Colonic mucosa (tissue), 4 donors: ENCODE measurements at regions not wholly inside any gene's neighbourhood (a gene's known extent, or its start where the extent isn't known, plus 50 kb on each side); places are given as distances from the start of the nearest gene placed in this dataset.
"Not testable (repeated sequence)": the region's sequence is repeated elsewhere in the genome, so short reads cannot be mapped to it uniquely, and the experiment has no call there.

Source experiments
- DNase-seq: peaks from one replicate; pipeline ENCODE4 v3.0.0-alpha.2; 2020
- H3K27ac ChIP-seq: fragments of 200-600 bp; one replicate; pipeline ENCODE4 v1.8.0; 2021
- H3K27me3 ChIP-seq: fragments of 200-600 bp; one replicate; pipeline ENCODE4 v1.8.0; 2021
- H3K36me3 ChIP-seq: fragments of 200-600 bp; one replicate; pipeline ENCODE4 v1.8.0; 2021
- H3K4me1 ChIP-seq: fragments of 200-600 bp; one replicate; pipeline ENCODE4 v1.8.0; 2021; ENCODE audit warnings: mild to moderate bottlenecking
- H3K4me3 ChIP-seq: fragments of 200-600 bp; one replicate; pipeline ENCODE4 v1.8.0; 2021
- H3K9ac ChIP-seq, 2 donors: one replicate each; pipeline ENCODE4 v1.7.0; 2013; ENCODE audit warnings: control low read depth in 2 of 2, low read depth in 2 of 2, low read length in 2 of 2
- H3K9me3 ChIP-seq: fragments of 200-600 bp; one replicate; pipeline ENCODE4 v1.8.0; 2021
- CTCF ChIP-seq: fragments of 200-600 bp; IDR thresholded peaks from one replicate; pipeline ENCODE4 v1.8.0; 2022; ENCODE audit warnings: antibody characterized with exemption, mild to moderate bottlenecking
- intact Hi-C: fragments of 100-400 bp; cut with DNase I; formaldehyde crosslinking; loops from one replicate; pipeline ENCODE4 v1.14.1; 2022
- donor health status: healthy.
- donor health status: DM: no; HTN: no; CAD: no.
- donor health status: DM: no; HTN: no; CAD: no.

GRCh38 chr6:105867821-105868220, 218.3 kb upstream of the PRDM1 start:
- H3K9me3 ChIP-seq = no peaks in the 10 kb centered on the region
- intact Hi-C loops = no loop called here
- no peak for TF ChIP-seq CTCF

GRCh38 chr6:105867277-105867676, 218.9 kb upstream of the PRDM1 start:
- no peaks in the 10 kb centered on the region for H3K36me3 ChIP-seq
- H3K4me3 ChIP-seq = no peak overlapping the region
- intact Hi-C loops = no loop called here
- H3K9me3 ChIP-seq = no peaks in the 10 kb centered on the region
- no peaks in the 10 kb centered on the region for H3K4me1 ChIP-seq
- no peak overlapping the region for H3K27ac ChIP-seq
- H3K27me3 ChIP-seq = peaks cover 3% of the 10 kb centered on the region
- TF ChIP-seq CTCF = no peak
- H3K9ac ChIP-seq = no peak overlapping the region
- no peak for DNase-seq

More at GRCh38 chr6:105867821-105868220, 218.3 kb upstream of the PRDM1 start:
- Histone ChIP-seq H3K36me3 (no peaks in the 10 kb centered on the region), H3K9ac (no peak overlapping the region), H3K27me3 (peaks cover 3% of the 10 kb centered on the region), H3K27ac (no peak overlapping the region), H3K4me3 (no peak overlapping the region), H3K4me1 (no peaks in the 10 kb centered on the region)
- no peak for DNase-seq

DNA sequence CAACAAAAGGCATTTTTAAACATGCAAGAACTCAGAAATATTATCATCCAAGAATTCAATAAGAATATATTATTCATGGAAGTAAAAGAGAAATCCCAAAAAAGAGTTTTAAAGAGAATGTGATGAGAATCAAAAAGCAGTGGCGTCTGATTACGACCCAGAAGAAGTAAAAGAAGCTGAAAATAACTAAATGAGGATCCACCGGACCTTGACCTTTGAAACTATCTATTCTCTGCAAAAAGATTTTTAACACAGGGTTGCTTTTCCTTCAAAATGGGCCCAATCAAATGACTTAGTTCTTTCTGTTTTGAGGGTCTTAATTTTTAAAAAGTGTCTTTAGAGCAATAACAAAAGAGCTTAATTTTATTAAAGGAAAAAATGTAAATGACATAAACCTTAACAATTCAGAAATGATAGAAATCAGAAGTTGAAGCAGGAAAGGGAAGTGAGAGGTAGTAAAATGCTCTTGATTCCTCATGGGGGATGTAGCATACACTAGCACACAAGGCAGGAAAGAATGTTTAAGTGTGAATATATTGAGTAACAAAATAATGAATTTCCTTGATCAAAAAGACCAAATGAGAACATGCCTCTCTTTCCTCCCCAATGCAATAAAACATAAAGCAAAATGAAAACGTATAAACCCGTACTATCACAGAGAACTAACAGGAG, 223.1 kb upstream of the PRDM1 start:
- intact Hi-C loops = no loop called here
- H3K4me1 ChIP-seq = no peaks in the 10 kb centered on the region
- no peak for TF ChIP-seq CTCF
- no peak overlapping the region for H3K4me3 ChIP-seq
- no peak for DNase-seq
- no peaks in the 10 kb centered on the region for H3K27me3 ChIP-seq
- H3K36me3 ChIP-seq = no peaks in the 10 kb centered on the region
- H3K27ac ChIP-seq = no peak overlapping the region
- H3K9me3 ChIP-seq = no peaks in the 10 kb centered on the region
- no peak overlapping the region for H3K9ac ChIP-seq

DNA sequence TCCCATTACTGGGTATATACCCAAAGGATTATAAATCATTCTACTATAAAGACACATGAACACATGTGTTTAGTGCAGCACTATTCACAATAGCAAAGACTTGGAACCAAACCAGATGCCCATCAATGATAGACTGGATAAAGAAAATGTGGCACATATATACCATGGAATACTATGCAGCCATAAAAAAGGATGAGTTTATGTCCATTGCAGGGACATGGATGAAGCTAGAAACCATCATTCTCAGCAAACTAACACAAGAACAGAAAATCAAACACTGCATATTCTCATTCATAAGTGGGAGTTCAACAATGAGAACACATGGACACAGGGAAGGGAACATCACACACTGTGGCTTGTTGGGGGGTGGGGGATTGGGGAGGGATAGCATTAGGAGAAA, 225.2 kb upstream of the PRDM1 start:
- H3K4me1 ChIP-seq, H3K36me3 ChIP-seq, H3K4me3 ChIP-seq, intact Hi-C loops, H3K27me3 ChIP-seq, H3K27ac ChIP-seq, H3K9me3 ChIP-seq, H3K9ac ChIP-seq, DNase-seq: not testable (repeated sequence)

DNA sequence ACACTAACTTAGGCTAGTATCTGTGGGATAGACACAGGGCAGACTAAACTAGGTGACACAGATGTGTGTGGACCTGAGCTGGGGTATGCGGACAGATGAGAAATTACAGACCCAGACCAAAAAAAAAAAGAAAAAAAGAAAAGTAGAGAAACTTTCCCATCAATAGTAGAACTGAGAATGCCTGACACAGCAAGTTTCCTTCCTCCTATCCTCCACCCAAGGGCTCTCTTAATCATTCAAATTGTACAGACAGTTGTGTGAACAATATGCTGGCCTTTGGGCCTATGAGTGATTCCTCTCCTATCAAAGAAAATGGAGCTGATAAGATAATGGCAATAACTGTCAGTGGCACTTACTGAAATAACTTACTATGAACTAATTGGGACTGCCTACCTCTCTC, 226.7 kb upstream of the PRDM1 start:
- H3K4me3 ChIP-seq = no peak overlapping the region
- no peak for TF ChIP-seq CTCF
- intact Hi-C loops = no loop called here
- no peak for DNase-seq
- H3K9ac ChIP-seq = no peak overlapping the region
- H3K27me3 ChIP-seq = no peaks in the 10 kb centered on the region
- no peaks in the 10 kb centered on the region for H3K36me3 ChIP-seq
- H3K27ac ChIP-seq = no peak overlapping the region
- H3K4me1 ChIP-seq = no peaks in the 10 kb centered on the region
- no peaks in the 10 kb centered on the region for H3K9me3 ChIP-seq

DNA sequence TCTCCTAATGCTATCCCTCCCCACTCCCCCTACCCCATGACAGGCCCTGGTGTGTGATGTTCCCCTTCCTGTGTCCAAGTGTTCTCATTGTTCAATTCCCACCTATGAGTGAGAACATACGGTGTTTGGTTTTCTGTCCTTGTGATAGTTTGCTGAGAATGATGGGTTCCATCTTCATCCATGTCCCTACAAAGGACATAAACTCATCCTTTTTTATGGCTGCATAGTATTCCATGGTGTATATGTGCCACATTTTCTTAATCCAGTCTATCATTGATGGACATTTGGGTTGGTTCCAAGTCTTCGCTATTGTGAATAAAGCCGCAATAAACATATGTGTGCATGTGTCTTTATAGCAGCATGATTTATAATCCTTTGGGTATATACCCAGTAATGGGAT, 227.5 kb upstream of the PRDM1 start:
- H3K4me1 ChIP-seq, H3K9me3 ChIP-seq, H3K27ac ChIP-seq, H3K36me3 ChIP-seq, H3K27me3 ChIP-seq, H3K9ac ChIP-seq, H3K4me3 ChIP-seq, DNase-seq, intact Hi-C loops: not testable (repeated sequence)
